ENCODE measurements at regions not wholly inside any gene's neighbourhood (a gene's known extent, or its start where the extent isn't known, plus 50 kb on each side); places are given as distances from the start of the nearest gene placed in this dataset.
"Not testable (repeated sequence)": the region's sequence is repeated elsewhere in the genome, so short reads cannot be mapped to it uniquely, and the experiment has no call there.

- FAIRE-seq = no peak
Measured at GRCh38 chr3:88298189-88298588, 148.4 kb downstream of the C3orf38 start.

GRCh38 chr3:88301273-88301995 is 151.7 kb downstream of the C3orf38 start:
- no peak for FAIRE-seq

- no peak for FAIRE-seq
Measured at GRCh38 chr3:88301996-88302393, 152.2 kb downstream of the C3orf38 start.

GRCh38 chr3:88303331-88303904 is 153.7 kb downstream of the C3orf38 start:
- FAIRE-seq = not testable (repeated sequence)

GRCh38 chr3:88307666-88308065 is 157.9 kb downstream of the C3orf38 start:
- FAIRE-seq = no peak

GRCh38 chr3:88311826-88312225 is 162.1 kb downstream of the C3orf38 start:
- FAIRE-seq = no peak

- no peak for FAIRE-seq
Measured at GRCh38 chr3:88312256-88312655, 162.5 kb downstream of the C3orf38 start.

GRCh38 chr3:88318067-88318466 is 168.3 kb downstream of the C3orf38 start:
- FAIRE-seq = no peak

GRCh38 chr3:88321363-88322050 is 171.7 kb downstream of the C3orf38 start:
- FAIRE-seq = no peak

- FAIRE-seq = no peak
Measured at GRCh38 chr3:88324788-88325187, 175.0 kb downstream of the C3orf38 start.

GRCh38 chr3:88334187-88334868 is 184.6 kb downstream of the C3orf38 start:
- FAIRE-seq = no peak

- FAIRE-seq = no peak
Measured at GRCh38 chr3:88336894-88337293, 187.1 kb downstream of the C3orf38 start.

- FAIRE-seq = no peak
Measured at GRCh38 chr3:88343264-88343663, 193.5 kb downstream of the C3orf38 start.

- no peak for FAIRE-seq
Measured at GRCh38 chr3:88346643-88347042, 196.9 kb downstream of the C3orf38 start.

- FAIRE-seq = no peak
Measured at GRCh38 chr3:88362428-88362827, 212.7 kb downstream of the C3orf38 start.

- no peak for FAIRE-seq
Measured at GRCh38 chr3:88364926-88365325, 215.2 kb downstream of the C3orf38 start.

- FAIRE-seq = no peak
Measured at GRCh38 chr3:88369337-88369736, 219.6 kb downstream of the C3orf38 start.

- FAIRE-seq = no peak
Measured at GRCh38 chr3:88369767-88370166, 220.0 kb downstream of the C3orf38 start.

GRCh38 chr3:88385090-88385489 is 235.3 kb downstream of the C3orf38 start:
- FAIRE-seq = no peak

GRCh38 chr3:88398581-88398980 is 248.8 kb downstream of the C3orf38 start:
- no peak for FAIRE-seq

- FAIRE-seq = no peak
Measured at GRCh38 chr3:88403319-88403718, 253.6 kb downstream of the C3orf38 start.

- FAIRE-seq = no peak
Measured at GRCh38 chr3:88408097-88408496, 258.3 kb downstream of the C3orf38 start.

GRCh38 chr3:88408935-88409334 is 259.2 kb downstream of the C3orf38 start:
- no peak for FAIRE-seq

Data from endometrium (tissue), 2 donors.